ENCODE measurements at regions not wholly inside any gene's neighbourhood (a gene's known extent, or its start where the extent isn't known, plus 50 kb on each side); places are given as distances from the start of the nearest gene placed in this dataset.
A peak's percentile ranks its signal among the peaks of the same experiment; 100 is the strongest.

DNA sequence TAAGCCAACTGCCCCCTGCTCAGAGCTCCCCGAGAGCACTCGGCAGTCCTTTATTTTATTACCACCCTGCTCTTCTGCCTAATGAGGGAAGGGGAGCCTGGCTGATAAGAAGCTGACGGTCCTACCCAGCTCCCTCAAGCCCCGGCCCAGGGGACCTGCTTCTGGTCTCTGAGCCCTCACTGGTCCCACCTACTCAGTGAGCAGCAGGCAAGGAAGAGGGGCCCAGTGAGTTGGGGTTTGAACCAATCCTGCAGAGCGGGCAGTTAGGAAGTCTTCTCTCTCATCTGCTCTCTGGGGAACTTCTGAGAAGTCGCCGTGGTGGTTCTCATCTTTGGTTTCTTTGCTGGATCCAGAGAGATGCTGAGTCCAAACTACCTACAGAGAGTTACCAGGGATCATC is 218.9 kb downstream of the NDUFA10 start:
- peak in 1 of 2 donors; percentile 18 for DNase-seq

DNA sequence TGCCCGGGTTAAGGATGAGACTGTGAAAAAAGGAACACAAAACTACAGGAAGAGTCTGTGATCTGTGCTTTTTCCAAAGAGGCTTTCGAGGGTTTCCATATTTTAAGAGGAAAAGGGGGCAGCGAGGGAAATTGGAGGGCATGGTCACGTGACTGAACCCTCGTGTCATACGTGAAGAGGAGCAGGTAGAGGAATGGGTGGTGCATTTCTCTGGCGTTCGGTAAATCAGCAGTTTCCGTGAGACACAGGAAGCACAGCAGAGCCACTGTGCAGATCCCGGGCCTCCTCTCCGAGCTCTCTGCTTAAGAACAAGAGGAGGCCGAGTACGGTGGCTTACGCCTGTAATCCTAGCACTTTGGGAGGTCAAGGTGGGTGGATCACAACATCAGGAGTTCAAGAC is 219.7 kb downstream of the NDUFA10 start:
- WGBS, 5 donors = 69 to 86% (median 80%) methylated on average over 14 of the region's 14 CpGs
- DNase-seq = peak; percentile 0 to 8
- Histone ChIP-seq H3K9me3 (peaks cover 0 to 5% (median 0%) of the 10 kb centered on the region in 4 donors), H3K27ac (no peak overlapping the region), H3K4me3 (no peak overlapping the region), H3K27me3 (peaks cover 0 to 6% (median 4%) of the 10 kb centered on the region in 3 donors), H3K36me3 (no peaks in the 10 kb centered on the region), H3K4me1 (no peaks in the 10 kb centered on the region)
- TF ChIP-seq POLR2AphosphoS5 (IDR thresholded peaks at IDR 0.05) = no peak
- no peak for TF ChIP-seq EP300 (IDR thresholded peaks at IDR 0.05)
- no peak for TF ChIP-seq POLR2A (IDR thresholded peaks at IDR 0.05)
- no peak for TF ChIP-seq CTCF (IDR thresholded peaks at IDR 0.05)
- intact Hi-C loops (cut with DNase I; ENCODE audit: low total_unique reads) = no loop called here

More for the DNA sequence above, 218.9 kb downstream of the NDUFA10 start:
- intact Hi-C loops (cut with DNase I; ENCODE audit: low total_unique reads) = no loop called here
- WGBS, 5 donors = 70 to 93% (median 81%) methylated on average over 7 of the region's 7 CpGs
- Histone ChIP-seq H3K36me3 (no peaks in the 10 kb centered on the region), H3K9me3 (no peaks in the 10 kb centered on the region), H3K4me1 (peaks cover 0 to 5% (median 0%) of the 10 kb centered on the region in 4 donors), H3K27ac (no peak overlapping the region), H3K4me3 (no peak overlapping the region), H3K27me3 (peaks cover 0 to 11% (median 4%) of the 10 kb centered on the region in 3 donors)
- no peak for TF ChIP-seq POLR2AphosphoS5 (IDR thresholded peaks at IDR 0.05)
- TF ChIP-seq CTCF (IDR thresholded peaks at IDR 0.05) = no peak
- no peak for TF ChIP-seq POLR2A (IDR thresholded peaks at IDR 0.05)
- no peak for TF ChIP-seq EP300 (IDR thresholded peaks at IDR 0.05)

- Histone ChIP-seq H3K36me3 (no peaks in the 10 kb centered on the region), H3K27me3 (peaks cover 0 to 4% (median 4%) of the 10 kb centered on the region in 3 donors), H3K27ac (no peak overlapping the region), H3K4me1 (no peaks in the 10 kb centered on the region), H3K9me3 (peaks cover 0 to 5% (median 0%) of the 10 kb centered on the region in 4 donors), H3K4me3 (no peak overlapping the region)
- DNase-seq = peak in 1 of 2 donors; percentile 19
- WGBS, 5 donors = 92 to 95% (median 93%) methylated on average over 12 of the region's 12 CpGs
- intact Hi-C loops (cut with DNase I; ENCODE audit: low total_unique reads) = no loop called here
- TF ChIP-seq EP300 (IDR thresholded peaks at IDR 0.05) = no peak
- no peak for TF ChIP-seq POLR2AphosphoS5 (IDR thresholded peaks at IDR 0.05)
- no peak for TF ChIP-seq CTCF (IDR thresholded peaks at IDR 0.05)
- no peak for TF ChIP-seq POLR2A (IDR thresholded peaks at IDR 0.05)
Measured at GRCh38 chr2:239805043-239805329, 220.2 kb downstream of the NDUFA10 start.

- Histone ChIP-seq H3K36me3 (no peaks in the 10 kb centered on the region), H3K27ac (no peak overlapping the region), H3K4me3 (no peak overlapping the region), H3K27me3 (peaks cover 0 to 4% (median 4%) of the 10 kb centered on the region in 3 donors), H3K9me3 (peaks cover 0 to 5% (median 0%) of the 10 kb centered on the region in 4 donors), H3K4me1 (no peaks in the 10 kb centered on the region)
- WGBS, 5 donors = 70 to 79% (median 74%) methylated on average over 10 to 18 of the region's 18 CpGs
- DNase-seq = peak; percentile 0 to 20
- no peak for TF ChIP-seq POLR2A (IDR thresholded peaks at IDR 0.05)
- no peak for TF ChIP-seq EP300 (IDR thresholded peaks at IDR 0.05)
- intact Hi-C loops (cut with DNase I; ENCODE audit: low total_unique reads) = no loop called here
Measured at GRCh38 chr2:239804161-239805042, 220.7 kb downstream of the NDUFA10 start.

DNA sequence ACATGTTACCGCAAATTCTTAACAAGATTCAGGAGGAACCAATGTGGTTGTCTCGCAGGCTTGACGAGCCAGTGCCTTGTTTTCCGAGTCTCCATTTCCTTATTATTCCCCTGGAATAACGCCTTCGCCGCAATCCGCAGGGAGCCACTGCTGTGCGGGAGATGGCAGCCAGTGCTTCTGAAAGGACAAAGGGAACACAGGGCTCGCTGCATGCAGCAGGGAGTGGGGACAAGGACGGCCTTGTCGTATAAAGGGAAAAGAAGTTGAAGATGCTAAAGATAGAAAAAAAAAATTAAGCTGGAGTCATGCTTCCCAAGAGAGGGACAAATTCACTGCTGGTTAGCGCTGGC is 221.4 kb downstream of the NDUFA10 start:
- Histone ChIP-seq H3K36me3 (no peaks in the 10 kb centered on the region), H3K4me3 (no peak overlapping the region), H3K4me1 (no peaks in the 10 kb centered on the region), H3K27ac (no peak overlapping the region), H3K27me3 (peaks cover 0 to 4% (median 4%) of the 10 kb centered on the region in 3 donors), H3K9me3 (peaks cover 0 to 5% (median 0%) of the 10 kb centered on the region in 4 donors)
- peak in 1 of 2 donors; percentile 9 for DNase-seq
- intact Hi-C loops (cut with DNase I; ENCODE audit: low total_unique reads) = no loop called here
- 76 to 86% (median 78%) methylated on average over 13 of the region's 13 CpGs for WGBS, 5 donors
- TF ChIP-seq CTCF (IDR thresholded peaks at IDR 0.05) (no peak), POLR2AphosphoS5 (IDR thresholded peaks at IDR 0.05) (no peak), POLR2A (IDR thresholded peaks at IDR 0.05) (no peak), EP300 (IDR thresholded peaks at IDR 0.05) (no peak)

Data from stomach (tissue), 8 donors.